DND-41 (cell line): ENCODE measurements at regions not wholly inside any gene's neighbourhood (a gene's known extent, or its start where the extent isn't known, plus 50 kb on each side); places are given as distances from the start of the nearest gene placed in this dataset.

Source experiments
- ATAC-seq: fragments of 200-7000 bp; cut with Tn5 transposase; 3 replicates; pipeline ENCODE4 v1.9.1; 2021; ENCODE audit warnings: low read depth; ENCODE audit not compliant: insufficient read depth
- DNase-seq: peaks from one replicate; pipeline ENCODE4 v3.0.0-alpha.2; 2020
- H2AFZ ChIP-seq: 2 replicates; pipeline ENCODE4 v1.6.0; 2012; ENCODE audit warnings: low read depth, low read length
- H3K27ac ChIP-seq: 2 replicates; pipeline ENCODE4 v1.5.1; 2012; ENCODE audit warnings: low read length, inconsistent platforms
- H3K27me3 ChIP-seq: fragments of 200-600 bp; sonication (generic); 2 replicates; pipeline ENCODE4 v1.6.0; 2012; ENCODE audit warnings: low read length, mild to moderate bottlenecking, inconsistent platforms; ENCODE audit not compliant: insufficient read depth, poor library complexity
- H3K36me3 ChIP-seq: 2 replicates; pipeline ENCODE4 v1.5.1; 2012; ENCODE audit warnings: low read length, inconsistent platforms; ENCODE audit not compliant: insufficient read depth
- H3K4me1 ChIP-seq: 2 replicates; pipeline ENCODE4 v1.5.1; 2012; ENCODE audit warnings: mild to moderate bottlenecking, low read length; ENCODE audit not compliant: insufficient read depth
- H3K4me2 ChIP-seq: 2 replicates; pipeline ENCODE4 v1.6.0; 2012; ENCODE audit warnings: mild to moderate bottlenecking, moderate library complexity, low read length, inconsistent platforms; ENCODE audit not compliant: insufficient read depth
- H3K4me3 ChIP-seq, 2 experiments: fragments of 200-600 bp in 1 of 2; shearing (Covaris generic) in 1 of 2; 2 replicates each; pipeline ENCODE4 v1.5.1; 2012 to 2016; ENCODE audit warnings: inconsistent platforms in 2 of 2, low read length in 2 of 2, mild to moderate bottlenecking in 2 of 2, low read depth in 1 of 2, moderate library complexity in 1 of 2
- H3K79me2 ChIP-seq: 2 replicates; pipeline ENCODE4 v1.6.0; 2012; ENCODE audit warnings: low read length, inconsistent platforms; ENCODE audit not compliant: insufficient read depth
- H3K9ac ChIP-seq: 2 replicates; pipeline ENCODE4 v1.6.0; 2012; ENCODE audit warnings: low read depth, mild to moderate bottlenecking, inconsistent platforms, low read length, moderate library complexity
- H3K9me3 ChIP-seq: 2 replicates; pipeline ENCODE4 v1.5.1; 2012; ENCODE audit warnings: low read length, moderate library complexity, mild to moderate bottlenecking, inconsistent platforms; ENCODE audit not compliant: insufficient read depth, severe bottlenecking
- H4K20me1 ChIP-seq: 2 replicates; pipeline ENCODE4 v1.6.0; 2012; ENCODE audit warnings: low read length; ENCODE audit not compliant: insufficient read depth
- CTCF ChIP-seq: IDR thresholded peaks from 2 replicates; pipeline ENCODE4 v1.5.1; 2012; ENCODE audit warnings: borderline replicate concordance, low read length, moderate library complexity, mild to moderate bottlenecking; ENCODE audit not compliant: poor library complexity, severe bottlenecking; ENCODE audit errors: extremely low read depth
- EZH2 ChIP-seq: IDR thresholded peaks from 3 replicates; pipeline ENCODE4 v1.6.1; 2012; ENCODE audit warnings: borderline replicate concordance, low read depth, mild to moderate bottlenecking, moderate library complexity, low read length, inconsistent platforms; ENCODE audit not compliant: severe bottlenecking

- H3K9me3 ChIP-seq, result no peaks in the 10 kb centered on the region
- H3K27ac ChIP-seq, result no peak overlapping the region
Measured at GRCh38 chr22:47698906-47699305, 936.5 kb downstream of the TBC1D22A start.

GRCh38 chr22:47697861-47698260 is 935.4 kb downstream of the TBC1D22A start:
- Histone ChIP-seq H2AFZ (no peak overlapping the region), H3K4me2 (no peak overlapping the region), H3K9ac (no peak overlapping the region), H3K4me1 (no peaks in the 10 kb centered on the region), H3K36me3 (no peaks in the 10 kb centered on the region), H3K27me3 (no peaks in the 10 kb centered on the region), H3K79me2 (no peaks in the 10 kb centered on the region), H3K9me3 (no peaks in the 10 kb centered on the region), H3K27ac (no peak overlapping the region), H3K4me3 (no peak overlapping the region), H4K20me1 (no peaks in the 10 kb centered on the region)
- DNase-seq (no peak), ATAC-seq (no peak)
- TF ChIP-seq CTCF (no peak), EZH2 (no peak)

More at GRCh38 chr22:47698906-47699305, 936.5 kb downstream of the TBC1D22A start:
- no peak overlapping the region for H2AFZ ChIP-seq
- no peak for DNase-seq
- no peak overlapping the region for H3K9ac ChIP-seq
- TF ChIP-seq CTCF (no peak), EZH2 (no peak)
- H3K4me1 ChIP-seq, result no peaks in the 10 kb centered on the region
- no peak for ATAC-seq
- H3K4me3 ChIP-seq, result no peak overlapping the region
- no peaks in the 10 kb centered on the region for H4K20me1 ChIP-seq
- H3K36me3 ChIP-seq, result no peaks in the 10 kb centered on the region
- no peak overlapping the region for H3K4me2 ChIP-seq
- H3K79me2 ChIP-seq, result no peaks in the 10 kb centered on the region
- H3K27me3 ChIP-seq, result no peaks in the 10 kb centered on the region

GRCh38 chr22:47696776-47697175 is 934.3 kb downstream of the TBC1D22A start:
- no peak overlapping the region for H3K4me2 ChIP-seq
- H3K9me3 ChIP-seq, result no peaks in the 10 kb centered on the region
- ATAC-seq (no peak), DNase-seq (no peak)
- no peak overlapping the region for H3K4me3 ChIP-seq
- no peaks in the 10 kb centered on the region for H3K4me1 ChIP-seq
- no peaks in the 10 kb centered on the region for H4K20me1 ChIP-seq
- no peaks in the 10 kb centered on the region for H3K79me2 ChIP-seq
- H2AFZ ChIP-seq, result no peak overlapping the region
- no peaks in the 10 kb centered on the region for H3K27me3 ChIP-seq
- no peak overlapping the region for H3K9ac ChIP-seq
- no peak overlapping the region for H3K27ac ChIP-seq
- TF ChIP-seq CTCF (no peak), EZH2 (no peak)
- no peaks in the 10 kb centered on the region for H3K36me3 ChIP-seq

- Histone ChIP-seq H3K4me1 (no peaks in the 10 kb centered on the region), H2AFZ (no peak overlapping the region), H3K27ac (no peak overlapping the region), H3K9me3 (no peaks in the 10 kb centered on the region), H3K4me3 (no peak overlapping the region), H3K9ac (no peak overlapping the region), H3K36me3 (no peaks in the 10 kb centered on the region), H3K4me2 (no peak overlapping the region), H3K79me2 (no peaks in the 10 kb centered on the region), H4K20me1 (no peaks in the 10 kb centered on the region), H3K27me3 (no peaks in the 10 kb centered on the region)
- DNase-seq (no peak), ATAC-seq (no peak)
- TF ChIP-seq EZH2 (no peak), CTCF (no peak)
Measured at GRCh38 chr22:47695176-47695575, 932.7 kb downstream of the TBC1D22A start.
